GM18867 (cell line): ENCODE measurements at regions not wholly inside any gene's neighbourhood (a gene's known extent, or its start where the extent isn't known, plus 50 kb on each side); places are given as distances from the start of the nearest gene placed in this dataset.
"Not testable (repeated sequence)": the region's sequence is repeated elsewhere in the genome, so short reads cannot be mapped to it uniquely, and the experiment has no call there.

Experiments used
- ATAC-seq: cut with Tn5 transposase; IDR thresholded peaks from one replicate; pipeline ENCODE4 v1.9.1; 2021; ENCODE audit warnings: mild to moderate bottlenecking, moderate library complexity; ENCODE audit not compliant: unreplicated experiment

GRCh38 chr12:59158066-59158465, 237.8 kb upstream of the LRIG3 start:
- no peak for ATAC-seq

GRCh38 chr12:59155448-59155847, 235.1 kb upstream of the LRIG3 start:
- ATAC-seq = no peak

DNA sequence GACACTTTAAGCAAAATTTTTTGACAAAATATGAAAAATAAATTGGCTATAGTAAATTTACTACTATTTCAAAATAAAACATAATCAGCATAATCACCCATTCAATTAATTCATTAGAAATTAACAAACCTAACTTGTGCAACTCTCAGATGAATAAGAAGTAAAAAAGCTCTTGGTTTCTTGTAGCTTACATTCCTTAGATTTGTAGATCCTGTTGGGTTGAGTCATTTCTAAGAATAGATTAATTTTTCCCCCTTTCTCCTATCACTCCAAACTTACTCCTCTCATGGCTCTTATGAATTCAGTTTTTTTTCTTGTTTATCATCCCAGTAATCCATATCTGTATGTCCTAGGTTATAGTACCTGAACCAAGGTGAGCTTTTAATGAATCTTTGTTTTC, 230.9 kb upstream of the LRIG3 start:
- ATAC-seq = no peak

DNA sequence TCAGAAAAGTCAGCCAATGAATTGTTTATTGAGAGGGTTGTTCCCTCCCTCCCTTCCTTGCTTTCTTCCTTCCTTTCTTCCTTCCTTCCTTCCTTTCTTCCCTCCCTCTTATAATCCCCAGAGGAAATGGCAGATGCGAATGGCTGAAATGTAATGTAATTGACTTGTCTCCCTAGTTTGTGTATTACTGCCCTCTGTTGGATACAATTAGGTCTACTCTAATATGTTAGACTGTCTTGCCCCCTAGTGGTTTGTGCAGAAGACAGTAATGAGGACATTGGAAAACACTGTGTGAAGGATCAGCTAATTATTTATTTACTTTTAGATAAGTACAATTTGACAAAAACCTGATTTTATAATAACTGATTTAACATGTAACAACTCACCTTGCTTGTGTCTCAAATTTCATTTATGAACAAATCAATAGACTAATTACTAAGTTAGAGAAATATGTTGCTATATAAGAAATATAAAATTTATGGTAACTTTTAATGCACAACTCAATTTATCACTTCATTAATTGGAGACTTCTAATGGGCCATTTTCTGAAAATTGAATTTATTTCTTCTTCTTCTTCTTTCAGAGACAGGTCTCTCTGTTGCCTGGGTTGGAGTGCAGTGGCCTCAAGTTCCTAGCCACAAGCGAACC, 229.8 kb upstream of the LRIG3 start:
- peak; percentile 100 for ATAC-seq

DNA sequence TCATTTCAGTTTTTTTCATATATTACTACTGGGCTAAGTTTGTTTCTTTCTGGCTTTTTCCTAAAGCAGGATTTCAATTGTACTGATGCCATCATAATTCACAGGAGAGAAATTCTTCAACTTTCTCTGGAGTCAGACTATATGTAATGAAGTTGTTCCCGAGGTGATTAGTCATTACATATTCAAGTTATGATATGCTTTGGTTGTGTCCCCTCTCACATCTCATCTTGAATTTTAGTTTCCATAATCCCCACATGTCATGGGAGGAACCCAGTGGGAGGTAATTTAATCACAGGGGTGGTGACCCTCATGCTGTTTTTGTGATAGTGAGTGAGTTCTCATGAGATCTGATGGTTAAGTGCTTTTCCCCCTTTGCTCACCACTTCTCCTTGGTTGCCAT, 227.5 kb upstream of the LRIG3 start:
- no peak for ATAC-seq

DNA sequence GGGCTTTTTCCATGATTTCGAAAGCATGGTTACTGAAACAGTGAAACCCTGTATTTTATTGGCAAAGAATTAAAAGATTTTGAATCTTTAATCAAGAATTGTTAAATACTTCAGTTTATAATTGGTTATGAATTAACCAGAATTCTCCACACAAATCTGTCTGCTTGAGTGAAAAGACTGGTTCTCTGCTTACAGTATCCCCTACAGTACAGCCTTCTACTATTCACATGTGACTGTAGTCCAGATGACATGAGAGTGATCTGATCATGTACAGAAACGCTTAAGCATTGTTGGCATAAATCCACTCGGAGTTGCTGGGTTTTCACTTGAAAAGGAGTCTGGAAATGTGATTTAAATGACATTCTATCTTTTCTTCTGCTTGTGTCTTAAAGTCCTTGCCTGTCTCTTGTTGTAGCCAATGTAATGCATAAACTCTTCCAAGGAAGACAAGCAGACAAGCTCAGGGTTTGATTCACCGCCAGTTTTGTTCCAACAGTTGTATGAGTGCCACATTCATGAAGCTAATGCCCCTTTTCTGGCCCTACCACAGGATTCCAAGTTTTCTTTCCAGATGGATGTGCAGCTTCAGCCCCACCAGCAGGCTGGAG, 222.0 kb upstream of the LRIG3 start:
- no peak for ATAC-seq

DNA sequence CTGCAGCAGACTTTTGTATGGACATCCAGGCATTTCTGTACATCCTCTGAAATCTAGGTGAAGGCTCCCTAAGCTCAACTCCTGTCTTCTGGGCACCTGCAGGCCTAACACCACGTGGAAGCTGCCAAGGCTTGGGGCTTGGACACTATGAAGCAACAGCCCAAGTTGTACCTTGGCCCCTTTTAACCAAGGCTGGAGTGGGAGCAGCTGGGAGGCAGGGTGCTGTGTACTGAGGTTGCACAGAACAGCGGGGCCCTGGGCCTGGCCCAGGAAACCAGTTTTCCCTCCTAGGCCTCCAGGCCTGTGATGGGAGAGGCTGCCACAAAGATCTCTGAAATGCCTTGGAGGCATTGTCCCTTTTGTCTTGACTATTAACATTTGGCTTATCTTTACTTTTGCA, 214.4 kb upstream of the LRIG3 start:
- ATAC-seq = no peak

DNA sequence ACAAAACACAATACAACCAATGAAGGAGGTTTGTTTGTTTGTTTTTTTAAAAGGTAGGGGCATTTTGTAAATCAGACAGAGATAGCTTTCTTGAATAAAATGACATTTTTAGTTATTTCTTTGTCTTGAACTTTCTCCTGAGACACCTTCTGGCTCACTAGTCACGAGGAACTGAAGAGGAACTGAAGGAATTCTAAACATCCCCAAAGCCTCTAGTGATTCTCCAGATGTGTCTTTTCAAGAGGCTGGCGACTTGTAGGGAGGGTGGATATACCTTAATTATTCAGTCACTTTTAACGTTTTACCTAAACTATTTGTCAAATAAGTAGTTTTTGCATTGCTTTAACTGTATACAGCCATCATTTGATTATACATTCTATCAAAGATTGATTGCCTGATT, 211.2 kb upstream of the LRIG3 start:
- ATAC-seq = no peak

- ATAC-seq = no peak
These were observed 202.5 kb upstream of the LRIG3 start for GRCh38 chr12:59122784-59123183.

GRCh38 chr12:59121451-59121850, 201.1 kb upstream of the LRIG3 start:
- ATAC-seq = no peak

- no peak for ATAC-seq
These were observed 199.4 kb upstream of the LRIG3 start for GRCh38 chr12:59119676-59120075.

- ATAC-seq = no peak
These were observed 198.1 kb upstream of the LRIG3 start for GRCh38 chr12:59118356-59118755.

GRCh38 chr12:59115995-59116394, 195.7 kb upstream of the LRIG3 start:
- ATAC-seq = no peak

DNA sequence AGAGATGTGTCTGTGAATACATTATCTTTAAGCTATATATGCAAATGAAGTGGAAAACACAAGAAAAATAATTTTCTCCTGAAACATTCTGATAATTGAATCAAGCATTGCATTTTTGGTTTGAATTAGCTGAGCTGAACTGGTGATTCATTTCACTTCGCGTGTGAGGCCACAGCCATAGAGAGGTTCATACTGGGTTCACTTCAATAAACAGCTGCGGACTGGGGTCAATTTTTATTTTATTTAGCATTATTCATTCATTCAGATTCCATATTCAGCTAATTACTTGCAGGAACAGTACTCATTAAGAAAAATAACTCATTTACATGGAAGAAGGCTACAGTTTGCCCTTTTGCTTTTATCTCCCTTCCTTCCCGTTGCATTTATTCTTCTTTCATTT, 195.2 kb upstream of the LRIG3 start:
- no peak for ATAC-seq

GRCh38 chr12:59113831-59114615, 193.7 kb upstream of the LRIG3 start:
- peak; percentile 92 for ATAC-seq

GRCh38 chr12:59111851-59112250, 191.5 kb upstream of the LRIG3 start:
- no peak for ATAC-seq

DNA sequence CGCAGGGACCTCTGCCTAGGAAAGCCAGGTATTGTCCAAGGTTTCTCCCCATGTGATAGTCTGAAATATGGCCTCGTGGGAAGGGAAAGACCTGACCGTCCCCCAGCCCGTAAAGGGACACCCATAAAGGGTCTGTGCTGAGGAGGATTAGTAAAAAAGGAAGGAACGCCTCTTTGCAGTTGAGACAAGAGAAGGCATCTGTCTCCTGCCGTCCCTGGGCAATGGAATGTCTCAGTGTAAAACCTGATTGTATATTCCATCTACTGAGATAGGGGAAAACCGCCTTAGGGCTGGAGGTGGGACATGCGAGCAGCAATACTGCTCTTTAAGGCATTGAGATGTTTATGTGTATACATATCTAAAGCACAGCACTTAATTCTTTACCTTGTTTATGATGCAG, 188.2 kb upstream of the LRIG3 start:
- not testable (repeated sequence) for ATAC-seq

GRCh38 chr12:59100585-59100984, 180.3 kb upstream of the LRIG3 start:
- ATAC-seq = no peak

GRCh38 chr12:59097876-59098275, 177.6 kb upstream of the LRIG3 start:
- no peak for ATAC-seq

DNA sequence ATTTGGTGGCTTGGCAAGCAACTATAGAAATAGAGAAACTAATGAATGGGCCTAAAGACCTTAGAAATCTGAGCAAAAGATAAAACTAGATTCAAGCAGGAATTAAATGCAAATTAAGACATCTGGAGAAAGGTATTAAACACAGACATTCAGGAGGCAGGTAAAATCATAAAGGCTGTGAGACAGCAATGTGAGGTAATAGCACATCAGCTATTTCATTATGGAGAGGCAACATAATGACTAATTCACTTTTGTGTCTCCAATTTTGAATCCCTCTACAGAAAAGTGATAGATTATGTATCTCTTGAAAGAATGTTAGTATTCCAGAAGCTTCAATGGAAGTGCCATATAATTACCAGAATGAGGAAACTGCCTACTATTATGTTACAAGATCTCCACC, 175.9 kb upstream of the LRIG3 start:
- ATAC-seq = no peak

DNA sequence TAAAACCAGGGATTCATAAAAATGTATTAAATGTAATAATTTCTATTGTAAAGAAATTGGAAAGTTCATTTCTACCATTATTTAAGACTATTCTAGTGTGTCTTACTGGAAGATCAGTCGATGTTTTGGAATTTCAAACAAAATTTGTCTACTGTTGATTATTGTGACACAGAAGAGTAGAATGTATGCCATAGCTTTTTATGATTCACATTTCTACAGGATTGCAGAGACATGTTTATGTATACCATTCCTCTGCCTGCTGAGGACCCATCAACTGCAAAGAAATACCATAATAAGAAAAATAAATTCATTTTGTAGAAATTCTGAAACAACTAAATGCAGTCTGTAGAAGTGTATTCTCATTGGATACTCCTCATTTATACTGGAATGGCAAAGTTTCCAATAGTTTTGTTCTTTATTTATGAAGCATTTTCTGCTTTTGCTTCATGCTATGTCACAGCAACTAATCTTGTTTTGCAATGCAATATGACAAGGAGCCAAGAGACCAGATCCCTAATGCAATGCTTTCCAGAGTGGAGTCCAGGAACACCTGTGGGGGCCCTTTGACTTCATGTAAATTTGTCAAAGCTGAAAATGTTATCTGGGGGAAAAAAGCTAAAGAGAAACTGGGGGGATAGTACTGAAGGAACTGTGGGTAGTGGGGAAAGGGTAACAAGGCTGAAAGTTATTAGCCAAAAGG, 172.9 kb upstream of the LRIG3 start:
- ATAC-seq = no peak

- ATAC-seq = no peak
These were observed 168.4 kb upstream of the LRIG3 start for GRCh38 chr12:59088673-59089072.
